NCI-H2196 treated with DMSO at 0.1 percent for 48 hours (cell line): ENCODE measurements at regions not wholly inside any gene's neighbourhood (a gene's known extent, or its start where the extent isn't known, plus 50 kb on each side); places are given as distances from the start of the nearest gene placed in this dataset.
"Not testable (repeated sequence)": the region's sequence is repeated elsewhere in the genome, so short reads cannot be mapped to it uniquely, and the experiment has no call there.

Source experiments
- DNase-seq: peaks from one replicate; lab custom pipeline; 2025; ENCODE audit not compliant: unreplicated experiment; lab: John Stamatoyannopoulos, UW

GRCh38 chr1:96521010-96521409 lies 200.6 kb upstream of the PTBP2 start:
- DNase-seq, result no peak

GRCh38 chr1:96521994-96522760 lies 199.4 kb upstream of the PTBP2 start:
- no peak for DNase-seq

GRCh38 chr1:96522927-96523326 lies 198.7 kb upstream of the PTBP2 start:
- DNase-seq, result no peak

GRCh38 chr1:96524100-96524499 lies 197.5 kb upstream of the PTBP2 start:
- DNase-seq, result no peak

- no peak for DNase-seq
Observed at GRCh38 chr1:96525657-96526557, 195.7 kb upstream of the PTBP2 start.

- not testable (repeated sequence) for DNase-seq
Observed at GRCh38 chr1:96528672-96529071, 192.9 kb upstream of the PTBP2 start.

- no peak for DNase-seq
Observed at GRCh38 chr1:96533820-96534219, 187.8 kb upstream of the PTBP2 start.

- no peak for DNase-seq
Observed at GRCh38 chr1:96536581-96536980, 185.0 kb upstream of the PTBP2 start.

- no peak for DNase-seq
Observed at GRCh38 chr1:96538111-96538641, 183.4 kb upstream of the PTBP2 start.

GRCh38 chr1:96538883-96539282 lies 182.7 kb upstream of the PTBP2 start:
- no peak for DNase-seq

- no peak for DNase-seq
Observed at GRCh38 chr1:96541491-96541890, 180.1 kb upstream of the PTBP2 start.

GRCh38 chr1:96544051-96544830 lies 177.3 kb upstream of the PTBP2 start:
- DNase-seq, result no peak

- DNase-seq, result no peak
Observed at GRCh38 chr1:96544831-96545221, 176.8 kb upstream of the PTBP2 start.

GRCh38 chr1:96545935-96546656 lies 175.5 kb upstream of the PTBP2 start:
- no peak for DNase-seq

GRCh38 chr1:96550061-96550460 lies 171.5 kb upstream of the PTBP2 start:
- no peak for DNase-seq

- DNase-seq, result no peak
Observed at GRCh38 chr1:96552451-96552850, 169.1 kb upstream of the PTBP2 start.

GRCh38 chr1:96553811-96554210 lies 167.8 kb upstream of the PTBP2 start:
- DNase-seq, result no peak

- DNase-seq, result no peak
Observed at GRCh38 chr1:96554364-96554763, 167.2 kb upstream of the PTBP2 start.

GRCh38 chr1:96557336-96557735 lies 164.2 kb upstream of the PTBP2 start:
- no peak for DNase-seq

- DNase-seq, result no peak
Observed at GRCh38 chr1:96558635-96559034, 162.9 kb upstream of the PTBP2 start.

GRCh38 chr1:96559181-96559580 lies 162.4 kb upstream of the PTBP2 start:
- DNase-seq, result no peak
